ENCODE measurements at regions not wholly inside any gene's neighbourhood (a gene's known extent, or its start where the extent isn't known, plus 50 kb on each side); places are given as distances from the start of the nearest gene placed in this dataset.

DNA sequence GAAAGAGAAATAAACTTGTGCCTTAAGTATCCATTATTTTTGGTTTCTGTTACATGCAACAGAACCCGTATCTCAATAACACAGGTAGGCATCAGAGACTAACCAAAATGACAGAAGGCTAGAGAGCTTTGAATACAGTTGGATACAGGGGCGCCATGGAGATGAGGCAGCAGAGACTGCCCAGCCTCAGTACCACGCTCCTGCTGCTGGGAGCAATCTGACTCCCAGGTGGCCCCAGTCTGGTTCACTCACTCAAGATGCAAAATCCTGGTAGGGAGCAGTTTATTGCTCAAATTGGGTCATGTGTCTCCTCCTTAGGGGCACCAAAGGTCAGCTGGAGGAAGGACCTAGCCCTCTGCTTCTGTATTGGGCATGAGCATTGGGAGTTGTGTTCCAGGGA, 218.9 kb downstream of the USP22 start:
- TF ChIP-seq, protein P1, sequence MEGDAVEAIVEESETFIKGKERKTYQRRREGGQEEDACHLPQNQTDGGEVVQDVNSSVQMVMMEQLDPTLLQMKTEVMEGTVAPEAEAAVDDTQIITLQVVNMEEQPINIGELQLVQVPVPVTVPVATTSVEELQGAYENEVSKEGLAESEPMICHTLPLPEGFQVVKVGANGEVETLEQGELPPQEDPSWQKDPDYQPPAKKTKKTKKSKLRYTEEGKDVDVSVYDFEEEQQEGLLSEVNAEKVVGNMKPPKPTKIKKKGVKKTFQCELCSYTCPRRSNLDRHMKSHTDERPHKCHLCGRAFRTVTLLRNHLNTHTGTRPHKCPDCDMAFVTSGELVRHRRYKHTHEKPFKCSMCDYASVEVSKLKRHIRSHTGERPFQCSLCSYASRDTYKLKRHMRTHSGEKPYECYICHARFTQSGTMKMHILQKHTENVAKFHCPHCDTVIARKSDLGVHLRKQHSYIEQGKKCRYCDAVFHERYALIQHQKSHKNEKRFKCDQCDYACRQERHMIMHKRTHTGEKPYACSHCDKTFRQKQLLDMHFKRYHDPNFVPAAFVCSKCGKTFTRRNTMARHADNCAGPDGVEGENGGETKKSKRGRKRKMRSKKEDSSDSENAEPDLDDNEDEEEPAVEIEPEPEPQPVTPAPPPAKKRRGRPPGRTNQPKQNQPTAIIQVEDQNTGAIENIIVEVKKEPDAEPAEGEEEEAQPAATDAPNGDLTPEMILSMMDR (IDR thresholded peaks at IDR 0.05; ENCODE audit: poor library complexity, severe bottlenecking), result no peak
- TF ChIP-seq RAD21 (conservative IDR thresholded peaks at IDR 0.05) (no peak), EZH2 (IDR thresholded peaks at IDR 0.05; ENCODE audit: borderline replicate concordance, insufficient read depth, low read length, poor library complexity, severe bottlenecking) (no peak)

Measured in neural cell (in vitro differentiated cells).